HCT116 (cell line): ENCODE measurements at regions not wholly inside any gene's neighbourhood (a gene's known extent, or its start where the extent isn't known, plus 50 kb on each side); places are given as distances from the start of the nearest gene placed in this dataset.

Source experiments
- CTCF ChIP-seq, 3 experiments: fragments of 200-600 bp in 1 of 3; sonication (generic) in 1 of 3; IDR thresholded peaks in 2 of 3; conservative IDR thresholded peaks in 1 of 3; 2 replicates each; pipeline ENCODE4 v1.5.1; 2012 to 2017; ENCODE audit warnings: low read depth in 2 of 3, low read length in 2 of 3, antibody characterized with exemption in 1 of 3, borderline replicate concordance in 1 of 3, control low read depth in 1 of 3, mild to moderate bottlenecking in 1 of 3, mixed read lengths in 1 of 3, mixed run types in 1 of 3, moderate library complexity in 1 of 3; ENCODE audit not compliant: insufficient read depth in 1 of 3
- ELF1 ChIP-seq: IDR thresholded peaks from 2 replicates; pipeline ENCODE4 v1.6.1; 2012; ENCODE audit warnings: low read depth, borderline replicate concordance
- EZH2phosphoT487 ChIP-seq: fragments of 200-600 bp; IDR thresholded peaks from 2 replicates; pipeline ENCODE4 v1.6.1; 2018; ENCODE audit warnings: antibody characterized with exemption, borderline replicate concordance
- JUND ChIP-seq: IDR thresholded peaks from 2 replicates; pipeline ENCODE4 v1.6.1; 2012
- YY1 ChIP-seq: IDR thresholded peaks from 2 replicates; pipeline ENCODE4 v1.6.1; 2011; ENCODE audit warnings: low read length, low read depth, moderate library complexity, mild to moderate bottlenecking; ENCODE audit not compliant: insufficient replicate concordance; ENCODE audit errors: extremely low read depth
- ZFX ChIP-seq: fragments of 450-650 bp; IDR thresholded peaks from 2 replicates; pipeline ENCODE4 v1.6.1; 2017
- ZNF274 ChIP-seq: fragments of 200-500 bp; sonication (Bioruptor generic); IDR thresholded peaks from 2 replicates; pipeline ENCODE4 v1.6.1; 2014; ENCODE audit warnings: mild to moderate bottlenecking, low read depth, low read length, inconsistent platforms
- TF ChIP-seq, protein P1 (sequence below): IDR thresholded peaks from 2 replicates; pipeline ENCODE4 v1.6.1; 2012; ENCODE audit warnings: low read depth

- TF ChIP-seq JUND (no peak), CTCF (IDR thresholded peaks at IDR 0.05 in 2 of 3, conservative IDR thresholded peaks at IDR 0.05 in 1 of 3; ENCODE audit: borderline replicate concordance in 1 of 3, insufficient read depth in 1 of 3, low read depth in 2 of 3, low read length in 2 of 3) (no peak), EZH2phosphoT487 (no peak), ZFX (no peak), ZNF274 (no peak), YY1 (no peak), ELF1 (no peak)
- TF ChIP-seq, protein P1, sequence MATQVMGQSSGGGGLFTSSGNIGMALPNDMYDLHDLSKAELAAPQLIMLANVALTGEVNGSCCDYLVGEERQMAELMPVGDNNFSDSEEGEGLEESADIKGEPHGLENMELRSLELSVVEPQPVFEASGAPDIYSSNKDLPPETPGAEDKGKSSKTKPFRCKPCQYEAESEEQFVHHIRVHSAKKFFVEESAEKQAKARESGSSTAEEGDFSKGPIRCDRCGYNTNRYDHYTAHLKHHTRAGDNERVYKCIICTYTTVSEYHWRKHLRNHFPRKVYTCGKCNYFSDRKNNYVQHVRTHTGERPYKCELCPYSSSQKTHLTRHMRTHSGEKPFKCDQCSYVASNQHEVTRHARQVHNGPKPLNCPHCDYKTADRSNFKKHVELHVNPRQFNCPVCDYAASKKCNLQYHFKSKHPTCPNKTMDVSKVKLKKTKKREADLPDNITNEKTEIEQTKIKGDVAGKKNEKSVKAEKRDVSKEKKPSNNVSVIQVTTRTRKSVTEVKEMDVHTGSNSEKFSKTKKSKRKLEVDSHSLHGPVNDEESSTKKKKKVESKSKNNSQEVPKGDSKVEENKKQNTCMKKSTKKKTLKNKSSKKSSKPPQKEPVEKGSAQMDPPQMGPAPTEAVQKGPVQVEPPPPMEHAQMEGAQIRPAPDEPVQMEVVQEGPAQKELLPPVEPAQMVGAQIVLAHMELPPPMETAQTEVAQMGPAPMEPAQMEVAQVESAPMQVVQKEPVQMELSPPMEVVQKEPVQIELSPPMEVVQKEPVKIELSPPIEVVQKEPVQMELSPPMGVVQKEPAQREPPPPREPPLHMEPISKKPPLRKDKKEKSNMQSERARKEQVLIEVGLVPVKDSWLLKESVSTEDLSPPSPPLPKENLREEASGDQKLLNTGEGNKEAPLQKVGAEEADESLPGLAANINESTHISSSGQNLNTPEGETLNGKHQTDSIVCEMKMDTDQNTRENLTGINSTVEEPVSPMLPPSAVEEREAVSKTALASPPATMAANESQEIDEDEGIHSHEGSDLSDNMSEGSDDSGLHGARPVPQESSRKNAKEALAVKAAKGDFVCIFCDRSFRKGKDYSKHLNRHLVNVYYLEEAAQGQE: no peak
Measured at GRCh38 chr5:3661755-3662296, 66.2 kb downstream of the IRX1 start.
